GM12892 (cell line): ENCODE measurements at regions not wholly inside any gene's neighbourhood (a gene's known extent, or its start where the extent isn't known, plus 50 kb on each side); places are given as distances from the start of the nearest gene placed in this dataset.

Source experiments
- POLR2A ChIP-seq: IDR thresholded peaks from 2 replicates; pipeline ENCODE4 v1.6.1; 2011; ENCODE audit warnings: low read depth, low read length, control low read depth
- POLR2AphosphoS5 ChIP-seq: IDR thresholded peaks from 2 replicates; pipeline ENCODE4 v1.6.1; 2011; ENCODE audit warnings: low read depth, low read length, control low read depth

DNA sequence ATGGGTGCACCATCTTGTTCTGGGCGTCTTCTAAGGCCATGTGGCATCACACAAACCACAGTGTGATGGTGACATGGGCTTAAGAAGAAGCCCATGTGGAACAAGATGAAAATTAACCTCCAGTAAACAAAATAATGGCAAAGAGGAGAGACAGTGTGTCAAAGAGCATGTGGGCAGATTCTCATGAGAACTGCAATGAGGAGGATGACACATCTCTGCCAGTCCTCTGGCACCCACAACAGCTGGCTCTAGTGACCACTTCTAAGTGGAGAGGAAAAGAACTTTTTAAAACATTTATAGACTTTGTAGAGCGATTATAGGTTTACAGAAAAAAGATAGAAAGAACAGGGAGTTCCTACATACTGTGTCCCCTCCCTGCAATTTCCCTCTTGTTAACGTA is 401.4 kb downstream of the ATP23 start:
- TF ChIP-seq POLR2AphosphoS5 (no peak), POLR2A (no peak)
